HFFc6 (cell line): ENCODE measurements at regions not wholly inside any gene's neighbourhood (a gene's known extent, or its start where the extent isn't known, plus 50 kb on each side); places are given as distances from the start of the nearest gene placed in this dataset.

Experiments
- DNase-seq: peaks from one replicate; pipeline ENCODE4 v3.0.0-alpha.2; 2018
- H3K27ac Mint-ChIP-seq: 2 replicates; pipeline ENCODE4 v1.8.0; 2020; ENCODE audit warnings: mild to moderate bottlenecking, mixed read lengths
- H3K27me3 Mint-ChIP-seq: 2 replicates; pipeline ENCODE4 v1.8.0; 2021; ENCODE audit warnings: mild to moderate bottlenecking, moderate library complexity, mixed read lengths; ENCODE audit not compliant: insufficient read depth
- H3K36me3 Mint-ChIP-seq: 2 replicates; pipeline ENCODE4 v1.8.0; 2021; ENCODE audit warnings: low read depth, mixed read lengths
- H3K4me1 Mint-ChIP-seq: 2 replicates; pipeline ENCODE4 v1.8.0; 2020; ENCODE audit warnings: low read depth, mixed read lengths
- H3K4me3 Mint-ChIP-seq: 2 replicates; pipeline ENCODE4 v1.8.0; 2020; ENCODE audit warnings: mild to moderate bottlenecking, moderate library complexity, mixed read lengths
- H3K9me3 Mint-ChIP-seq: 2 replicates; pipeline ENCODE4 v1.8.0; 2020; ENCODE audit warnings: mild to moderate bottlenecking, mixed read lengths
- TF ChIP-seq, protein P1 (sequence below): fragments of 200-600 bp; sonication (generic); IDR thresholded peaks from 2 replicates; pipeline ENCODE4 v1.5.0; 2021; ENCODE audit warnings: antibody characterized with exemption, mild to moderate bottlenecking

DNA sequence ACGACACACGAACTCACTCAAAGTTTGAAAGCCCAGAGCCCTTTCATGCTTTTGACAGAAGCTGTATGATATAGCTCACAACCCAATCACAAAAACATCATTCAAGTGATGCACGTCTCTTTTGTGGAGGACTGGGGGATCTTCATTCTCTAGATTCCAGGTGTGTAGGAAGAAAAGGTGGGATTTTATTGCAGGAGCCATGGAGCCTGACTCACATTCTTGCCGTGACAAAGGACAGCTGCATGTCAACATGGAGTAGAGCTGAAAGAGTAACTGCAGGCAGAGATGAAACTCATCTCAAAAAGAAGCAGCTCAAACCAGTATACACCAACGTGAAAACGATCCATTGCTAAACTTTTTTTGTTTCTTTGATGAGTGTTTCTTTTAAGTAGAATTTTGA is 50.9 kb upstream of the PDE1A start:
- Mint-ChIP-seq H3K27ac (no peak overlapping the region), H3K27me3 (no peaks in the 10 kb centered on the region), H3K4me1 (peaks cover 20% of the 10 kb centered on the region), H3K9me3 (peaks cover 7% of the 10 kb centered on the region), H3K36me3 (no peaks in the 10 kb centered on the region), H3K4me3 (no peak overlapping the region)
- DNase-seq: no peak
- TF ChIP-seq, protein P1, sequence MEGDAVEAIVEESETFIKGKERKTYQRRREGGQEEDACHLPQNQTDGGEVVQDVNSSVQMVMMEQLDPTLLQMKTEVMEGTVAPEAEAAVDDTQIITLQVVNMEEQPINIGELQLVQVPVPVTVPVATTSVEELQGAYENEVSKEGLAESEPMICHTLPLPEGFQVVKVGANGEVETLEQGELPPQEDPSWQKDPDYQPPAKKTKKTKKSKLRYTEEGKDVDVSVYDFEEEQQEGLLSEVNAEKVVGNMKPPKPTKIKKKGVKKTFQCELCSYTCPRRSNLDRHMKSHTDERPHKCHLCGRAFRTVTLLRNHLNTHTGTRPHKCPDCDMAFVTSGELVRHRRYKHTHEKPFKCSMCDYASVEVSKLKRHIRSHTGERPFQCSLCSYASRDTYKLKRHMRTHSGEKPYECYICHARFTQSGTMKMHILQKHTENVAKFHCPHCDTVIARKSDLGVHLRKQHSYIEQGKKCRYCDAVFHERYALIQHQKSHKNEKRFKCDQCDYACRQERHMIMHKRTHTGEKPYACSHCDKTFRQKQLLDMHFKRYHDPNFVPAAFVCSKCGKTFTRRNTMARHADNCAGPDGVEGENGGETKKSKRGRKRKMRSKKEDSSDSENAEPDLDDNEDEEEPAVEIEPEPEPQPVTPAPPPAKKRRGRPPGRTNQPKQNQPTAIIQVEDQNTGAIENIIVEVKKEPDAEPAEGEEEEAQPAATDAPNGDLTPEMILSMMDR: no peak

DNA sequence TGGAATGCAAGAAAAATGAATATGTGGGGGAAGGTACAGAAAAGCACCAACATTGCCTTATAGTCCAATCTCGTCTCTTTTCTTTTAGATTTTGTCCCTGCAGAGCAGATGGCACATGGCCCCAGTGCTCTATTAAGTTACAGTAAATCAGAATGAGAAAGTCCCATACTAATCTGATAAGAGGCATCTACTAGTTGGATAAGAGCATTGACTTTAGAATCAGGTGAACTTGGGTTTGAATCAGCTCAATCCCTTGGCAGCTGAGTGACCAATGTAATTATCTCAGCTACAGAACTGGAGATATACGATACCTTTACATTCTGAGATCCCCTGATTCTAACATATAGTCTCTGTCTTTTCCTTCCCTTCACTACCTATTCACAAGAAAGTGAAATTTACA is 54.8 kb upstream of the PDE1A start:
- TF ChIP-seq, protein P1: no peak
- Mint-ChIP-seq H3K36me3 (no peaks in the 10 kb centered on the region), H3K27me3 (no peaks in the 10 kb centered on the region), H3K4me1 (peaks cover 20% of the 10 kb centered on the region), H3K9me3 (no peaks in the 10 kb centered on the region), H3K4me3 (no peak overlapping the region), H3K27ac (no peak overlapping the region)
- DNase-seq: no peak

DNA sequence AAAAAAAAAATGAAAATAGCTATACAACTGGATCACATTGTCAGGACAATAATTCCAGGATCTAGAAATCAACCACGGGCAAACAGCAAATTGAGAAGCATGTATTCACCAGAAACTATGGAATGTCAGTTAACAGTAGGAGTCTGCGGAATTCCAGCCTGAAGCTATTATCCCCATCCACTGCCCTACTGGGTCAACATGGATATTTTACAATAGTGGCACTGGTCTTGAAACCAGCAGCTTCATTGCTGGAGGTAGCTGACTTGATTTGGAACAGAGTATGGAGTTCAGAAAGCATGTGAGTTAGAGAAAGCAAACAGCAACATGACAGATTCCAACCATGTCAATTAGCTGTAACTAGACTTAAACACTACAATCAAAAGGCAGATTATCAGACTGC is 55.7 kb upstream of the PDE1A start:
- no peak overlapping the region for H3K4me3 Mint-ChIP-seq
- H3K36me3 Mint-ChIP-seq: no peaks in the 10 kb centered on the region
- H3K27ac Mint-ChIP-seq: no peak overlapping the region

DNA sequence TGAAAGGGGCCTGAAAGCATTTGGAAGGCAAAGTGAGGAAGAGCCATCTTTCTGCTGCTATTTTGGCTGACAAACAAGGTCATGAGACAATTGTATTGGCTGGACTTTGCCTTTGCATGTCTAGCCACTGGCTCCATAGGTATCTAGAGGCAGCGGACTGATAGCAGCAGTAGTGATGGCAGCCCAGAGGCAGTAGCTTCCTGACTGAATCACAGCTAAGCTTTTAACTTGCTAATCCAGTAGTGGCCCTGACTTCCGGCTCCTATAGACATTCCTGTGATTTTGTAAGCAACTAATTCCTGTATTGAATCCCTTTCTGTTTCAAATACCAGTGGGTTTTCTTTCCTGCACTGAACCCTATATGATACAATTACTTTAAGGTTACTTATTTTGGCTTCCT is 69.8 kb upstream of the PDE1A start:
- Mint-ChIP-seq H3K36me3 (no peaks in the 10 kb centered on the region), H3K27ac (no peak overlapping the region), H3K4me3 (no peak overlapping the region), H3K9me3 (no peaks in the 10 kb centered on the region), H3K4me1 (no peaks in the 10 kb centered on the region), H3K27me3 (no peaks in the 10 kb centered on the region)
- TF ChIP-seq, protein P1: no peak
- DNase-seq: no peak

More for the DNA sequence above, 55.7 kb upstream of the PDE1A start:
- DNase-seq: no peak
- no peaks in the 10 kb centered on the region for H3K27me3 Mint-ChIP-seq
- peaks cover 20% of the 10 kb centered on the region for H3K4me1 Mint-ChIP-seq
- TF ChIP-seq, protein P1: no peak
- no peaks in the 10 kb centered on the region for H3K9me3 Mint-ChIP-seq

DNA sequence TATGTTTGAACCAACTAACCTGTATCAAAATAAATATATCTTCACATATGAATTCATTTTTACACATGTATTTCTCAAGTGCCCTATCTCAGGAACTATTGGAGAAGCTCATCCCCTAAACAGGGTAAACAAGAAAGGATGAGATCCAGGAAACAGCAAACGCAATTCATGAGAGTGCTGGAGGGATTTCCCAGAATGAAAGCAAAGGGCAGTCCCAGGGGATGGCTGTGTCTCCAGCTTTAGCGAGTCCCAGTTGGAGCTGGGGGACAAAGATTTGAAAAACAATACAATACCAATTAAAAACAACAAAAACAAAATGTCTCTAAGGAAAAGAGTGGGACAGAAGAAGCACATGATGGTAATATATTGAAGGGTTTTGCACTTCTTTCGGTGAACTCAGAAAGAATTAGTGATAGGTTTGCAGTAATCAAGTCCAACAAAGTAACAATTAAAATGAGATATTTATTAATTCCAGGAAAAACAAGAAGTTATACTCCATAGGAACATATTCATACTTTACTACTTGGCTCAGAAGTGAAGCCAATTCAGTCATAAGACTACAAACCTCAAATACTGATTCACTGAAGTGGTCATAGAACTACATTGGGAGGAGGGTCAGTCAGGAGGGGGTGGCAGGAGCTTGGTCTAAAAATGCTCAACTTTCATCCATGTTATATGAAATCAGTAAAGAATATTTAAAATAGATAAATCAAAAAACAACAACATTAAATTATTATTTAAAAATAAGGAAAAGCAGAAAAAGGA is 73.1 kb upstream of the PDE1A start:
- TF ChIP-seq, protein P1: no peak
- no peak overlapping the region for H3K27ac Mint-ChIP-seq
- H3K4me3 Mint-ChIP-seq: no peak overlapping the region
- no peaks in the 10 kb centered on the region for H3K4me1 Mint-ChIP-seq
- H3K9me3 Mint-ChIP-seq: no peaks in the 10 kb centered on the region
- no peak for DNase-seq
- no peaks in the 10 kb centered on the region for H3K27me3 Mint-ChIP-seq
- no peaks in the 10 kb centered on the region for H3K36me3 Mint-ChIP-seq
